ENCODE measurements at regions not wholly inside any gene's neighbourhood (a gene's known extent, or its start where the extent isn't known, plus 50 kb on each side); places are given as distances from the start of the nearest gene placed in this dataset.
"Not testable (repeated sequence)": the region's sequence is repeated elsewhere in the genome, so short reads cannot be mapped to it uniquely, and the experiment has no call there.

DNA sequence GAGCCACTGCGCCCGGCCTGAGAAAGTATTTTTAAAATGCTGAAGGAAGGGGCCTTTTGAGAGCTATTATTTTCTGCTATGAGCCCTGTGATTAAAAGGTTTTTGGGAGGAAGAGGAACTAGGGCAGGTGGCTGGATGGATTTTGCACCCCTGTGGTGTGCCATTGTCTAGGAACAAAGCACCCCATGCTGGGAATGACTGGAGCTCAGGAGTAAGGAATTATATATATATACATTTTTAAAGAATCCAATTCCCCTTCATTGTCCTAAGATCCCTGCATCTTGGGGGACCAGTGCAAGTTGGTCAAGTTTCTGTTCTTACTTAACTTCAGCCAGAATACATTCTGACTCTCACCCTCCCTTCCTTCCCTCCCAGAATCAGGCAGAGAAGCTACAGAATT is 91.6 kb downstream of the ZNF648 start:
- Histone ChIP-seq H3K9me2 (ENCODE audit: insufficient read depth) (no peaks in the 10 kb centered on the region), H3K27ac (no peak overlapping the region), H2AFZ (no peak overlapping the region), H3K9me3 (ENCODE audit: insufficient read depth, low read depth) (no peaks in the 10 kb centered on the region), H3K4me3 (no peak overlapping the region), H3K27me3 (ENCODE audit: insufficient read depth, low read depth) (peaks cover 8% of the 10 kb centered on the region), H3K4me1 (replicated peaks; ENCODE audit: insufficient read depth) (no peaks in the 10 kb centered on the region), H3K36me3 (ENCODE audit: low read depth) (no peaks in the 10 kb centered on the region), H3F3A (ENCODE audit: insufficient read depth, low read depth) (no peaks in the 10 kb centered on the region), H4K20me1 (ENCODE audit: insufficient read depth) (no peaks in the 10 kb centered on the region), H3K79me2 (ENCODE audit: low read depth) (no peaks in the 10 kb centered on the region), H3K4me2 (no peak overlapping the region)
- DNase-seq, result no peak
- no TSS peak for BruUV-seq (replicated peaks)
- POLR2A ChIA-PET (ENCODE audit: unreplicated experiment), result no interaction called here
- intact Hi-C loops (cut with micrococcal nuclease; ENCODE audit: unreplicated experiment), result no loop called here
- CTCF ChIA-PET, result no interaction called here
- TF ChIP-seq CTCF (conservative IDR thresholded peaks at IDR 0.05) (no peak), EZH2 (IDR thresholded peaks at IDR 0.05; ENCODE audit: low read depth) (no peak)

DNA sequence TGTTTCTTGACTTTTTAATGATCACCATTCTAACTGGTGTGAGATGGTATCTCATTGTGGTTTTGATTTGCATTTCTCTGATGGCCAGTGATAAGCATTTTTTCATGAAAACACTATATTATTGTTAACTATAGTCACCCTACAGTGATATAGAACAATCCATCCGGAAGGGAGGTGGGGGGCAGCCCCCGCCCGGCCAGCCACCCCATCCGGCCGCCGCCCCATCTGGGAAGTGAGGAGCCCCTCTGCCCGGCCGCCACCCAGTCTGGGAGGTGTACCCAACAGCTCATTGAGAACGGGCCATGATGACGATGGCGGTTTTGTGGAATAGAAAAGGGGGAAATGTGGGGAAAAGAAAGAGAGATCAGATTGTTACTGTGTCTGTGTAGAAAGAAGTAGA is 106.8 kb downstream of the ZNF648 start:
- CTCF ChIA-PET; H3K27me3 ChIP-seq (ENCODE audit: insufficient read depth, low read depth); H3K27ac ChIP-seq; intact Hi-C loops (cut with micrococcal nuclease; ENCODE audit: unreplicated experiment); H3K36me3 ChIP-seq (ENCODE audit: low read depth); H3K79me2 ChIP-seq (ENCODE audit: low read depth); H3K4me1 ChIP-seq (replicated peaks; ENCODE audit: insufficient read depth); POLR2A ChIA-PET (ENCODE audit: unreplicated experiment); H3K9me3 ChIP-seq (ENCODE audit: insufficient read depth, low read depth); BruUV-seq (replicated peaks); H3K9me2 ChIP-seq (ENCODE audit: insufficient read depth); H4K20me1 ChIP-seq (ENCODE audit: insufficient read depth); DNase-seq; H2AFZ ChIP-seq; H3K4me2 ChIP-seq; H3K4me3 ChIP-seq; H3F3A ChIP-seq (ENCODE audit: insufficient read depth, low read depth): not testable (repeated sequence)

DNA sequence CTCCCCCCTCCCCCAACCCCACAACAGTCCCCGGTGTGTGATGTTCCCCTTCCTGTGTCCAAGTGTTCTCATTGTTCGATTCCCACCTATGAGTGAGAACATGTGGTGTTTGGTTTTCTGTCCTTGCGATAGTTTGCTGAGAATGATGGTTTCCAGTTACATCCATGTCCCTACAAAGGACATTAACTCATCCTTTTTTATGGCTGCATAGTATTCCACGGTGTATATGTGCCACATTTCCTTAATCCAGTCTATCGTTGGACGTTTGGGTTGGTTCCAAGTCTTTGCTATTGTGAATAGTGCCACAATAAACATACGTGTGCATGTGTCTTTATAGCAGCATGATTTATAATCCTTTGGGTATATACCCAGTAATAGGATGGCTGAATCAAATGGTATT is 107.3 kb downstream of the ZNF648 start:
- H3K4me3 ChIP-seq; BruUV-seq (replicated peaks); H3K27me3 ChIP-seq (ENCODE audit: insufficient read depth, low read depth); H3K36me3 ChIP-seq (ENCODE audit: low read depth); H3K9me2 ChIP-seq (ENCODE audit: insufficient read depth); H3K4me2 ChIP-seq; H2AFZ ChIP-seq; CTCF ChIA-PET; DNase-seq; H3K27ac ChIP-seq; H4K20me1 ChIP-seq (ENCODE audit: insufficient read depth); POLR2A ChIA-PET (ENCODE audit: unreplicated experiment); H3K79me2 ChIP-seq (ENCODE audit: low read depth); intact Hi-C loops (cut with micrococcal nuclease; ENCODE audit: unreplicated experiment); H3K4me1 ChIP-seq (replicated peaks; ENCODE audit: insufficient read depth); H3F3A ChIP-seq (ENCODE audit: insufficient read depth, low read depth); H3K9me3 ChIP-seq (ENCODE audit: insufficient read depth, low read depth): not testable (repeated sequence)

DNA sequence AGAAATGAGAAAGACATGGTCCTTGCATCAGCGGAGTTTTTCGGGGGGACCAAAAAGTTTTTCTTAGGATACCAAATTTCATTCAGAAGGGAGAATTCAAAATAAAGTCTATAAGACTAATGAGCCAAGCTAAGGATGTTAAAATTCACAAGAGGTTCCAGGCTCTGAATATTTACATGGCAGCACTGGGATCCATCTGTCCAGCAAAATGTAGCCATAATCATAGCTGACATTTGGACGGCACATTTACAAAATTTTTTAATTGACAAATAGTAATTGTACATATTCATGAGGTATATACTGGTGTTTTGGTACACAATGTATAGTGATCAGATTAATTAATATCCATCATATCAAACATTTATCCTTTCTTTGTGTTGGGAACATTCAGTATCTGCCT is 107.9 kb downstream of the ZNF648 start:
- no peaks in the 10 kb centered on the region for H4K20me1 ChIP-seq (ENCODE audit: insufficient read depth)
- BruUV-seq (replicated peaks), result no TSS peak
- no peaks in the 10 kb centered on the region for H3K79me2 ChIP-seq (ENCODE audit: low read depth)
- DNase-seq, result no peak
- POLR2A ChIA-PET (ENCODE audit: unreplicated experiment), result no interaction called here
- intact Hi-C loops (cut with micrococcal nuclease; ENCODE audit: unreplicated experiment), result no loop called here
- H3K36me3 ChIP-seq (ENCODE audit: low read depth), result no peaks in the 10 kb centered on the region
- H2AFZ ChIP-seq, result no peak overlapping the region
- H3K4me3 ChIP-seq, result no peak overlapping the region
- H3K27me3 ChIP-seq (ENCODE audit: insufficient read depth, low read depth), result no peaks in the 10 kb centered on the region
- no peak overlapping the region for H3K27ac ChIP-seq
- H3K9me2 ChIP-seq (ENCODE audit: insufficient read depth), result no peaks in the 10 kb centered on the region
- no peaks in the 10 kb centered on the region for H3F3A ChIP-seq (ENCODE audit: insufficient read depth, low read depth)
- no peaks in the 10 kb centered on the region; the same call in 1 of the 2 replicates for H3K9me3 ChIP-seq (ENCODE audit: insufficient read depth, low read depth)
- CTCF ChIA-PET, result no interaction called here
- no peaks in the 10 kb centered on the region for H3K4me1 ChIP-seq (replicated peaks; ENCODE audit: insufficient read depth)
- no peak for TF ChIP-seq EZH2 (IDR thresholded peaks at IDR 0.05; ENCODE audit: low read depth)
- no peak overlapping the region for H3K4me2 ChIP-seq

GRCh38 chr1:181951213-181951612 is 110.3 kb downstream of the ZNF648 start:
- H3F3A ChIP-seq (ENCODE audit: insufficient read depth, low read depth), result no peaks in the 10 kb centered on the region
- H3K27ac ChIP-seq, result no peak overlapping the region
- H3K9me3 ChIP-seq (ENCODE audit: insufficient read depth, low read depth), result no peaks in the 10 kb centered on the region
- no peak overlapping the region for H3K4me2 ChIP-seq
- H3K9me2 ChIP-seq (ENCODE audit: insufficient read depth), result no peaks in the 10 kb centered on the region
- ChIA-PET CTCF (no interaction called here), POLR2A (ENCODE audit: unreplicated experiment) (no interaction called here)
- H3K36me3 ChIP-seq (ENCODE audit: low read depth), result no peaks in the 10 kb centered on the region
- no TSS peak for BruUV-seq (replicated peaks)
- no peak for DNase-seq
- TF ChIP-seq CTCF (conservative IDR thresholded peaks at IDR 0.05) (no peak), EZH2 (IDR thresholded peaks at IDR 0.05; ENCODE audit: low read depth) (no peak)
- no peaks in the 10 kb centered on the region for H3K79me2 ChIP-seq (ENCODE audit: low read depth)
- H2AFZ ChIP-seq, result no peak overlapping the region
- H3K27me3 ChIP-seq (ENCODE audit: insufficient read depth, low read depth), result no peaks in the 10 kb centered on the region
- intact Hi-C loops (cut with micrococcal nuclease; ENCODE audit: unreplicated experiment), result no loop called here
- H3K4me3 ChIP-seq, result no peak overlapping the region
- H4K20me1 ChIP-seq (ENCODE audit: insufficient read depth), result no peaks in the 10 kb centered on the region
- H3K4me1 ChIP-seq (replicated peaks; ENCODE audit: insufficient read depth), result no peaks in the 10 kb centered on the region
